Esophagus squamous epithelium (tissue), 5 donors: ENCODE measurements at regions not wholly inside any gene's neighbourhood (a gene's known extent, or its start where the extent isn't known, plus 50 kb on each side); places are given as distances from the start of the nearest gene placed in this dataset.

Source experiments
- DNase-seq: peaks from one replicate; lab custom pipeline; 2025; lab: John Stamatoyannopoulos, UW
- H3K27ac ChIP-seq, 4 donors: fragments of 200-600 bp; sonication (generic); one replicate each; pipeline ENCODE4 v1.5.1; 2016 to 2019; ENCODE audit warnings: mild to moderate bottlenecking in 1 of 4
- H3K27me3 ChIP-seq, 4 donors: fragments of 200-600 bp; sonication (generic); 1 replicate in 3 of 4; 2 replicates in 1 of 4; pipeline versions ENCODE4 v1.5.1 to v1.6.0; 2017 to 2021; ENCODE audit warnings: antibody characterized with exemption in 1 of 4
- H3K36me3 ChIP-seq, 3 donors: fragments of 200-600 bp; sonication (generic); one replicate each; pipeline ENCODE4 v1.5.1; 2016 to 2019
- H3K4me1 ChIP-seq, 3 donors: fragments of 200-600 bp; sonication (generic); one replicate each; pipeline ENCODE4 v1.5.1; 2017 to 2019
- H3K4me3 ChIP-seq, 4 donors: fragments of 200-600 bp; sonication (generic); 1 replicate in 3 of 4; 2 replicates in 1 of 4; pipeline ENCODE4 v1.5.1; 2016 to 2019; ENCODE audit warnings: mild to moderate bottlenecking in 2 of 4, moderate library complexity in 1 of 4
- H3K9me3 ChIP-seq, 3 donors: fragments of 200-600 bp; sonication (generic); one replicate each; pipeline ENCODE4 v1.5.1; 2016 to 2019
- POLR2A ChIP-seq, 4 donors: fragments of 450-650 bp; IDR thresholded peaks; one replicate each; pipeline ENCODE4 v1.6.1; 2017; ENCODE audit warnings: antibody characterized with exemption in 4 of 4, mild to moderate bottlenecking in 4 of 4, moderate library complexity in 3 of 4
- WGBS, 2 donors: methylation state at CpG; one replicate each; pipeline ENCODE4 v1.1.5; 2018; 5-methylcytosine and 5-hydroxymethylcytosine counted together
- intact Hi-C: fragments of 100-400 bp; cut with DNase I; formaldehyde crosslinking; loops from one replicate; pipeline ENCODE4 v1.15.0; 2022
- TF ChIP-seq, protein P1 (sequence below), 6 experiments: fragments of 450-650 bp in 4 of 6; fragments of 200-600 bp in 2 of 6; sonication (generic) in 2 of 6; IDR thresholded peaks; one replicate each; pipeline ENCODE4 v1.5.1; 2016 to 2019; ENCODE audit warnings: antibody characterized with exemption in 6 of 6, mild to moderate bottlenecking in 4 of 6, moderate library complexity in 4 of 6
- donor health status: DM: yes; HTN: yes; CAD: no.

DNA sequence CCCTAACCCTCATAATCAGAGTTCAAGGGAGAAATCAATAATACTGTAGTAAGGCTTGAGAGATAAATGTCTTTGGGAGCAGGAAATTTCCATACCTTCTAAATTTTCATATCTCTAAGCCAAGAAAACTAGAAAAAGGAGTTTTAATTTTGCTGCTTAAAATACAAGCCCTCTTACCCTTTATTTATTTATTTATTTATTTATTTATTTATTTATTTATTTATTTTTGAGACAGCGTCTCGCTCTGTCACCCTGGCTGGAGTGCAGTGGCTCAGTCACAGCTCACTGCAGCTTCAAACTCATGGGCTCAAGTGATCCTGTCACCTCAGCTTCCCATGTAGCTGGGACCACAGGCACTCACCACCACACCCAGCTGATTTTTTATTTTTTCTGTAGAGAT lies 69.0 kb upstream of the GNAO1 start:
- no peaks in the 10 kb centered on the region for H3K4me1 ChIP-seq
- no peaks in the 10 kb centered on the region for H3K36me3 ChIP-seq
- no peak overlapping the region for H3K27ac ChIP-seq
- H3K9me3 ChIP-seq: no peaks in the 10 kb centered on the region
- TF ChIP-seq, protein P1, sequence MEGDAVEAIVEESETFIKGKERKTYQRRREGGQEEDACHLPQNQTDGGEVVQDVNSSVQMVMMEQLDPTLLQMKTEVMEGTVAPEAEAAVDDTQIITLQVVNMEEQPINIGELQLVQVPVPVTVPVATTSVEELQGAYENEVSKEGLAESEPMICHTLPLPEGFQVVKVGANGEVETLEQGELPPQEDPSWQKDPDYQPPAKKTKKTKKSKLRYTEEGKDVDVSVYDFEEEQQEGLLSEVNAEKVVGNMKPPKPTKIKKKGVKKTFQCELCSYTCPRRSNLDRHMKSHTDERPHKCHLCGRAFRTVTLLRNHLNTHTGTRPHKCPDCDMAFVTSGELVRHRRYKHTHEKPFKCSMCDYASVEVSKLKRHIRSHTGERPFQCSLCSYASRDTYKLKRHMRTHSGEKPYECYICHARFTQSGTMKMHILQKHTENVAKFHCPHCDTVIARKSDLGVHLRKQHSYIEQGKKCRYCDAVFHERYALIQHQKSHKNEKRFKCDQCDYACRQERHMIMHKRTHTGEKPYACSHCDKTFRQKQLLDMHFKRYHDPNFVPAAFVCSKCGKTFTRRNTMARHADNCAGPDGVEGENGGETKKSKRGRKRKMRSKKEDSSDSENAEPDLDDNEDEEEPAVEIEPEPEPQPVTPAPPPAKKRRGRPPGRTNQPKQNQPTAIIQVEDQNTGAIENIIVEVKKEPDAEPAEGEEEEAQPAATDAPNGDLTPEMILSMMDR (IDR thresholded peaks at IDR 0.05): no peak
- no peak for TF ChIP-seq POLR2A (IDR thresholded peaks at IDR 0.05)
- H3K27me3 ChIP-seq: peaks cover 0 to 6% (median 0%) of the 10 kb centered on the region in 4 donors
- H3K4me3 ChIP-seq: no peak overlapping the region
- DNase-seq: no peak
- intact Hi-C loops: no loop called here
- 95 to 96% methylated on average over 2 of the region's 2 CpGs for WGBS, 2 donors

DNA sequence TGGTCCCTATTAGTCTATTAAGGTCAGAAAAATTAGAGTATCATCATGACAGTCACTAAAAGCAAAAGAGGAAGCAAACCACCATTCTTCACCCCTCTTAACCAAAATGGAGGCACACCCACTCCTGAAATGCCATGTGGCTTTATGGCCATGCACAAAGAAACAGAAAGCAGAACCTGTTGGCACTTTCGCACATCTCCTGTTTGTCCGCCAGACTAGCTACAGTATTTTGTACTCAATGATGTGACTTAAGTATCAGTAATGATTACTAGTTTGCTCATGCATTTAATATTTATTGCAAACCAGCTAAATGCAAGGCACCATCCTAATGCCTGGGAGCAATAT lies 70.2 kb upstream of the GNAO1 start:
- H3K36me3 ChIP-seq: no peaks in the 10 kb centered on the region
- DNase-seq: no peak
- H3K27me3 ChIP-seq: peaks cover 0 to 6% (median 0%) of the 10 kb centered on the region in 4 donors
- intact Hi-C loops: no loop called here
- no peaks in the 10 kb centered on the region for H3K9me3 ChIP-seq
- H3K4me1 ChIP-seq: no peaks in the 10 kb centered on the region
- WGBS, 2 donors: 73 to 92% methylated on average over 2 of the region's 2 CpGs
- H3K4me3 ChIP-seq: no peak overlapping the region
- TF ChIP-seq, protein P1 (IDR thresholded peaks at IDR 0.05): no peak
- no peak for TF ChIP-seq POLR2A (IDR thresholded peaks at IDR 0.05)
- H3K27ac ChIP-seq: no peak overlapping the region

DNA sequence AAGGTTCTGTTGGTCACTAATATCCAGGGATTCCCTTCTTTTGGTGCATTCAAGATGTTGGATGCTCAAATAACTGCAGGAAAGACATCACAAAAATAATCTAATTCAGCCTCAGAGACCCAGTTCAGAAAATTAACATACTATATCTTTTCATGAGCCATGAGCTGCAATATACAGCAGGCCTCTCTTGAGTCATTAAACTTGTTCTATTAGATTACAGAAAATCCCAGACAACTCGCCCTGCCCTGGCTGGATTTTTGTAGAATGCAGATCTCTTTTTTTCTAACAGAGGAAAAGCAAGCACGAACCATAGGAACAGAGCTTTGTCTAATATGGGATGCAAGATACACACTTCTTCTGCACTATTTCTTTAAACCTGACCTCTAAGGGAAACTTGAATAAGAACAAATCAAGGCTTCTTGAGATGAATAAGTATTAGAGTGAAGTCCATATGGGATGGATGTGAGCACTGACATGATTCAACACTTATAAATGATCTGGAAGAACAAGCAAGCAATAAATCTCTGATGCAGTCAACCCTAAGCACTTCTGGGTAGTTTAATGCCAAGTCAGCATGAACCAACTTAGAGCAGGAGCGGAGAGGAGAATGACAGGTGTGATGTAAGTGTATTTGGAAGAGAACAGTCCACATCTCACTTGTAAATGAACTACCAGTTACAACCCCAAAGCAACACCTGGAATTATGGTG lies 70.7 kb upstream of the GNAO1 start:
- intact Hi-C loops: no loop called here

DNA sequence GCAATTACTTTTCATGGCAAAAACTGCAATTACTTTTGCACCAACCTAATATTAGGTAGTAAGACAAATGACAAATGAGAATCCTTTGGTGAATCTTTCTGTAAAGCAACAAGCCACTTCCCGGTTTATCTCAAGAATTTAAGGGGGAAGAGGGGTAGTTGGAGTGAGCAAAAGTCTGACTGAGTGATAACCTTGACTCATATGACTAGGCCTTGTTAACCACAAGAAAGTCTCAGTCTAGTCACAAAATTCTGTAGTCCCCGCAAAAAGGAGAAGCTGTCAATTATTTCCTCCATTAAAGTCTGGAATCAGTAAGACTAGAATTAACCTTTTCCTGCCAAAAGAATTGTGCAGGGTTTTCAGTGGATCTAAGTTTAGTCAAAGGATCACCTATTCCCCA lies 72.2 kb upstream of the GNAO1 start:
- Histone ChIP-seq H3K27ac (no peak overlapping the region), H3K4me3 (no peak overlapping the region), H3K27me3 (peaks cover 0 to 6% (median 0%) of the 10 kb centered on the region in 4 donors), H3K4me1 (no peaks in the 10 kb centered on the region), H3K36me3 (no peaks in the 10 kb centered on the region), H3K9me3 (no peaks in the 10 kb centered on the region)
- 53 to 67% methylated on average over 2 of the region's 2 CpGs for WGBS, 2 donors
- TF ChIP-seq POLR2A (IDR thresholded peaks at IDR 0.05): no peak
- TF ChIP-seq, protein P1 (IDR thresholded peaks at IDR 0.05): no peak
- intact Hi-C loops: no loop called here
- DNase-seq: no peak

More for the DNA sequence above, 70.7 kb upstream of the GNAO1 start:
- H3K27ac ChIP-seq: no peak overlapping the region
- 52 to 67% methylated on average over 3 of the region's 3 CpGs for WGBS, 2 donors
- H3K27me3 ChIP-seq: peaks cover 0 to 6% (median 0%) of the 10 kb centered on the region in 4 donors
- no peak for DNase-seq
- TF ChIP-seq, protein P1 (IDR thresholded peaks at IDR 0.05): no peak
- no peak for TF ChIP-seq POLR2A (IDR thresholded peaks at IDR 0.05)
- H3K9me3 ChIP-seq: no peaks in the 10 kb centered on the region
- H3K36me3 ChIP-seq: no peaks in the 10 kb centered on the region
- H3K4me3 ChIP-seq: no peak overlapping the region
- no peaks in the 10 kb centered on the region for H3K4me1 ChIP-seq

DNA sequence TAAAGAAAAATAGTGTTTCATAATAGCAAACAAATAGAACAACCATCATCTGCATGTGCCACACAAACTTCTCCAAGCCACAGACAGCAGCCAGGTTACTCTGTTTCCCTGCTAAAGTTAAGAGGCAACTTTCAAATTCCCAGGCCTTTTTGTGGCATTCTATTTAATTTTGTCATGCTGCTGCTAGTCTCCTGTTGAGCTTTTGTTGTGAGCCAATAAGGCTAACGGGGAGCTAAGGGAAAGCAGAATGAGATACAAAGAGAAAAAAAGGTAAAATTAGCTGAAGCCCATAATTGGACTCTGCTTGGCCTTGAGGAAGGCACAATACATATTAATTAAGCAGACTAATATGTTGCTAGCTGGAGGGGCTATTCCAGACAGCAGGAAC lies 74.7 kb upstream of the GNAO1 start:
- WGBS, 2 donors: 38 to 86% methylated on average over 1 of the region's 1 CpG
- Histone ChIP-seq H3K9me3 (no peaks in the 10 kb centered on the region), H3K36me3 (no peaks in the 10 kb centered on the region), H3K27me3 (no peaks in the 10 kb centered on the region), H3K27ac (no peak overlapping the region), H3K4me3 (no peak overlapping the region), H3K4me1 (no peaks in the 10 kb centered on the region)
- TF ChIP-seq POLR2A (IDR thresholded peaks at IDR 0.05): no peak
- TF ChIP-seq, protein P1 (IDR thresholded peaks at IDR 0.05): no peak
- intact Hi-C loops: no loop called here
- DNase-seq: no peak
